HG02970 (cell line): ENCODE measurements at regions not wholly inside any gene's neighbourhood (a gene's known extent, or its start where the extent isn't known, plus 50 kb on each side); places are given as distances from the start of the nearest gene placed in this dataset.
"Not testable (repeated sequence)": the region's sequence is repeated elsewhere in the genome, so short reads cannot be mapped to it uniquely, and the experiment has no call there.

Experiments used
- ATAC-seq: cut with Tn5 transposase; IDR thresholded peaks from one replicate; pipeline ENCODE4 v1.9.1; 2021; ENCODE audit warnings: mild to moderate bottlenecking, moderate library complexity, moderate number of reproducible peaks; ENCODE audit not compliant: unreplicated experiment, low FRiP score

DNA sequence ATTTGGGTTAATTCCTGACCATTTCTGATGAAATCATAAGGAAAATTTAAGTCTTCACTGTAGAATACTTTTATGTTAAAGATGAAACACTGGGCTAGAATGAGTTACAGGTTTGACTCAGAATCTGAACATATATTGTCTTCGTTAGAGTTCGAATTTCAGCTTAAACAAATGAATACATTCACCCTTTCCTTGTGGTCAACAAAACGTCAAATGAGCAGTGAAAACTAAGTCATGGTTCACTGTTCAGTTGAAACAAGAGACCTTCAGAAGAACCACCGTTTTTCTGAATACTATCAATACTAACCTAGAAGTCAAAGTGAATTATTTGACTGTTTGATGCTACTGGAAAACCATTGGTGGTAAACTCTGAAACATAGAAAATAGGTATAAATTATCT lies 235.2 kb upstream of the ZWINT start:
- ATAC-seq, result no peak

GRCh38 chr10:56593120-56593519 lies 232.1 kb upstream of the ZWINT start:
- ATAC-seq, result no peak

DNA sequence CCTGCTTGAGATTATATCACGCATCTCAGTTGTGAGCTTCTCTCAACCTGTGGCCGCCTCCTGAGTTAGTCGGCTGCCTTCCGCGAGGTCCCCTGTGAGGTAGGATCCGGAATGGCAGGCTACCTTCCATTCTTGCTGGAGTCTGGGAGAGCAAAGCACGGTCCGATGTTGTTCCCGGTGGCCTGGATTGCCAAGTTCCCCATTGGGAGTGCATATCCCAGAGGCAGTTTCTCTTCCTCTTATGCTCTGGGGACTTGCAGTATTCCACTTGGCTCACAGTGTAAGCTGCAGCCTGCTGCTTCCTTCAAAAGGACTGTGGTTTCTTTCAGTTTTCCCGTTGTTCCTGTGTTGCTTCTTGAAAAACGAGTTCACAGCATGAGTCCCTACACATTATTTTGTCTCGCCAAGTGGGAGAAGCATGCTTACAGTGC lies 225.4 kb upstream of the ZWINT start:
- ATAC-seq, result no peak

GRCh38 chr10:56585447-56586171 lies 224.6 kb upstream of the ZWINT start:
- no peak for ATAC-seq

DNA sequence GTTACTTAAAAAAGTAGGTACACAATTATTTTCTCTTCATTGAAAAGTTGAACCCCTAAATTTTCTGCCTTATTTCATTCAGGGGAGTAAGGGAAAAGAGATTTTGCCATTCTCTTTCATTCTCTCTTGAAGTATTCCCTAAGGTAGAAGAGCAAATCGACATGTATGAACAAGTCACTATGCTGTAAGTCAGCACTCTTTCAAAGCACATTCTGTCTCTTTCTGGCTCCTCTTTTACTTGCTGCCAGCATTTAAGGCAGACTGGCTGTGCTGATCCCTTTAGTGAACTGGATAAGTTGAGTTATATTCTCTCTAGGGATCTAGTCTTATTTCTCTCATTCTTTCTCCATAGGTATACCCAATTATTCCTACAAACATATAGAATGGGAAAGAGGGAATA lies 222.3 kb upstream of the ZWINT start:
- no peak for ATAC-seq

DNA sequence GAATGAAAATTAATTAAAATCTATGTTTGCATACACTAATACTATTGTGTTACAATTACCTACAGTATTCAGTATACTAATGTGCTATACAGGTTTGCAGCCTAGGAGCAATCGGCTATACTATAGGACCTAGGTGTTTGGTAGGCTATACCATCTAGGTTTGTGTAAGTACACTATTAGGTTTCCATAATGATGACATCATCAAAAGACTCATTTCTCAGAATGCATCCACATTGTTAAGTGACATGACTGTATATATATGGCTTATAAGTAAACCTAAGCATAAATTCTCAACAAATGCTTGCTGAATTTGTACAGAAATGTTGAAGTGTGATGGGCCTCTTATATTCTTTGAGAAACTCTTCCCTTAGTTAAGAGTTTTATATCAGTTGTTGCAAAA lies 206.5 kb upstream of the ZWINT start:
- no peak for ATAC-seq

DNA sequence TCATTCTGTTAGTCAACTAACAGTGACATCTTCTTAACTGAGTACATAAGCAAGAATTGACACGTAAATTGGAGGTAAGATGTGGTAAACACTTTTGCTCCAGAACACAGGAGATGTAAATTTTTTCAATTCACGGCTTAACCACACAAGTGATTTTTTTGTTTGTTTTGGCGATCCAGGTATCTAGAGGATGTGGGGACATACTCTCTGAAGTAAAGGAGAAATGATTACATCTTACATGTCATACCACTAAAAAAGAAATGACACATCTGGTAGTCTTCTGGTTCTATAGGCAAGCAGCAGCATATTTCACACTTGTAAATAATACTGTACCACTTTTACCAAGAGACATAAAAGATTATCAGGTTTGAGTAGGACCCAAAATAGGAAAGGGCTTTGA lies 200.3 kb upstream of the ZWINT start:
- no peak for ATAC-seq

- no peak for ATAC-seq
Observed at GRCh38 chr10:56551037-56551436, 190.0 kb upstream of the ZWINT start.

- ATAC-seq, result no peak
Observed at GRCh38 chr10:56547163-56547562, 186.1 kb upstream of the ZWINT start.

GRCh38 chr10:56537984-56538383 lies 176.9 kb upstream of the ZWINT start:
- ATAC-seq, result no peak

DNA sequence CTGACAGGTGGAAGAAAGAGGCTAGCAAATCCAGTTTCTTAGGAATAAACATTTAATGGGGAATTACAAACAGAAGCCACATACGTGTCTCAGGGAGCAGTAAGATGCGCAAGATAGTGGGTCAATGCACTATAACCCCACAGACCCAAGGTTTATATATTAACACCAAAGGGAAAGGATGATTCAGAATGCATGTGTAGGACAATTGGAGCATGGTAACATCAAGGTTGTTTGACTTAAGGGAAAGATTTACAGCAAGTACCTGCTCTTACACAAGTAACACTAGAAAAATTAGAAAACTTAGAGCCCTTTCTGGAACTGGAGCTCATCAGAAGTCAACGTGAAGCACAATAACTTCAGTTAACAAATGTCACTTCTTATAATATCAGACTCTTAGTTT lies 161.1 kb upstream of the ZWINT start:
- ATAC-seq, result no peak

DNA sequence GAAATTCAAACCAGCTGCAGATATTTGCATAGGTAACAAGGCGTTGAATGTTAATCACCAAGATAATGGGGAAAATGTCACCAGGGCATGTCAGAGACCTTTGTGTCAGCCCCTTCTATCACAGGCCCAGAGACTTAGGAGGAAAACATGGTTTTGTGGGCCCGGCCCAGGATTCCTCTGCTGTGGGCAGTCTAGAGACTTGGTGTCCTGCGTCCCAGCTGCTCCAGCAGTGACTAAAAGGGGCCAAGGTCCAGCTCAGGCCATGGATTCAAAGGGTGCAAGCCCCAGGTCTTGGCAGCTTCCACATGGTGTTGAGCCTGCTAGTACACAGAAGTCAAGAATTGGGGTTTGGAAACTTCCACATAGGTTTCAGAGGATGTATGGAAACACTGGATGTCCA lies 147.5 kb upstream of the ZWINT start:
- ATAC-seq, result no peak

GRCh38 chr10:56507033-56507432 lies 146.0 kb upstream of the ZWINT start:
- ATAC-seq, result no peak

DNA sequence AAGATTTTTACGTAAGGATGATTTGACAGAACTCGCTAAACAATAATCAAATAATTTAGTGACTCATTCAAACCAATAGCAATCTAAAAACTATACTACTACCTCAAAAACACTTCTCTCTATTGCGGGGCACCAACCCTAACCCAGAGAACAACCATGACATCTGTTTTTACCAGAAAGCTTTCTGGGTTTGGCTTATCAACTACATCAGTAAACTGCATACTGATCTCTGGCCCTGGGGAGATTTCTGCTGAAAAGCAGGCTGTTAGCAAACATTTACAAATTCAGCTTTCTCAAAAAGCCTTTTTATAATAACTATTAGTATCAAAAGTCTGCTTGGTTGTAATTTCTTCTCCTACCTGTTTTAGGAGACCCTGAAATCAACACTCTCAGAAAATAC lies 144.5 kb upstream of the ZWINT start:
- ATAC-seq, result no peak

GRCh38 chr10:56496186-56496486 lies 135.1 kb upstream of the ZWINT start:
- no peak for ATAC-seq

GRCh38 chr10:56487746-56488145 lies 126.7 kb upstream of the ZWINT start:
- ATAC-seq, result no peak

- ATAC-seq, result no peak
Observed at GRCh38 chr10:56481521-56482091, 120.5 kb upstream of the ZWINT start.

DNA sequence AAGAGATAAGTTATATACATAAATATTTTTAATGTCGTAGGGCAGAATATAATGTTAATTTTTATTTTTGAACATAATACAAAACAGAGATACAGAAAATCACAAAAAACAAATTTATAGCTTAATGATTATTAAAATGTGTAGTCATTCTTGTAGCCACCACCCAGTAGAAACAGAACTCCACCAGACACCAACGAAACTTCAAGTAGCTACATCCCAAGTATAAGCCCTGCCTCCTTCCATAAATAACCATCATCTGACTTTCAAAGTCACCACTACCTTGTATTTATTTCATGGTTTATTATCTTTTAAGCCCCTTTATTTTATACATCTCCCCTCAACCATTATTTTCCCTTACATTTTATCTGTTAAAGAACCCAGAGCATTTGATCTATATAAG lies 111.9 kb upstream of the ZWINT start:
- no peak for ATAC-seq

DNA sequence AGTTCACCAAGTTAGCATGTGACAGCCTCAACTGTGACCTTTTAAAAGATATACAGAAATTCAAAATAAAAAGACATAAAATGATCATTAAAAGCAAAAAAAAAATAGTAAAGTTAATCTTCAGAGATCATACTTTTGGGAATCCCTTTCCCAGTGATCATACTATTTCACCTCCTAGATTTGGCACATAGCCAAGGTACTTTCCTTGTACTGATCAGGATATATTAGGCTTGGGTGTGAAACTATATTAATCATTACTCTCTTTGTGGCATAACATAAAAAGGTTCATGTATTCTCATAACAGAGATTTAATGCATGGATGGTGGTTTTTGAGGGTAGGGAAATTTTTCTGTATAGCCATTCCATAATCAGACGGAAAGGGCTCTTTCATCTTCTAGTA lies 109.6 kb upstream of the ZWINT start:
- no peak for ATAC-seq

DNA sequence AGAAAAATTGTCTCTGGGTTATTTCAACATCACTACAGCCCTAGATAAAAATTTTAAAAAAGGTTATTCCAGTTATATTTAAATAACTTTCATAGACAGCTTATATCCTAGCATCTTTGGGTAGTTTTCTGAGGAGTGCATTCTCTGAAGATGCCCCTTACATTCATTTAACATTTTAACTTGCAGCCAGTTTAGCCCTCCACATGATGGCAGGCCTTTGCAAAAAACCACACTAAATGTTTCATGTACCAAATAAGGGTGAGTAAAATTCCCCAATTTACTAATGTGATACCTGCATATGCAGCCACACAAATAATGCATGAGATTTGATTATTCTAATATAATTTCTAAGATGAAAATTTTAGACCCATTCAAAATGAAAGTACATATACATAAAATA lies 108.4 kb upstream of the ZWINT start:
- no peak for ATAC-seq

- ATAC-seq, result no peak
Observed at GRCh38 chr10:56466005-56466404, 104.9 kb upstream of the ZWINT start.

- no peak for ATAC-seq
Observed at GRCh38 chr10:56449770-56450169, 88.7 kb upstream of the ZWINT start.

GRCh38 chr10:56447613-56448012 lies 86.6 kb upstream of the ZWINT start:
- ATAC-seq, result not testable (repeated sequence)
